A549 (cell line): ENCODE measurements at regions not wholly inside any gene's neighbourhood (a gene's known extent, or its start where the extent isn't known, plus 50 kb on each side); places are given as distances from the start of the nearest gene placed in this dataset.

Experiments
- CTCF ChIP-seq: fragments of >200 bp; sonication (Bioruptor Twin); formaldehyde crosslinking; IDR thresholded peaks from 3 replicates; pipeline ENCODE4 v1.5.1; 2016
- MYC ChIP-seq: IDR thresholded peaks from 2 replicates; pipeline ENCODE4 v1.6.1; 2012; ENCODE audit warnings: mild to moderate bottlenecking, inconsistent platforms, low read length, improper control_type of control experiment, borderline replicate concordance

GRCh38 chr10:78137147-78137546, 103.5 kb downstream of the RPS24 start:
- TF ChIP-seq MYC, result no peak
- TF ChIP-seq CTCF, result no peak
